ENCODE measurements at regions not wholly inside any gene's neighbourhood (a gene's known extent, or its start where the extent isn't known, plus 50 kb on each side); places are given as distances from the start of the nearest gene placed in this dataset.
"Not testable (repeated sequence)": the region's sequence is repeated elsewhere in the genome, so short reads cannot be mapped to it uniquely, and the experiment has no call there.

DNA sequence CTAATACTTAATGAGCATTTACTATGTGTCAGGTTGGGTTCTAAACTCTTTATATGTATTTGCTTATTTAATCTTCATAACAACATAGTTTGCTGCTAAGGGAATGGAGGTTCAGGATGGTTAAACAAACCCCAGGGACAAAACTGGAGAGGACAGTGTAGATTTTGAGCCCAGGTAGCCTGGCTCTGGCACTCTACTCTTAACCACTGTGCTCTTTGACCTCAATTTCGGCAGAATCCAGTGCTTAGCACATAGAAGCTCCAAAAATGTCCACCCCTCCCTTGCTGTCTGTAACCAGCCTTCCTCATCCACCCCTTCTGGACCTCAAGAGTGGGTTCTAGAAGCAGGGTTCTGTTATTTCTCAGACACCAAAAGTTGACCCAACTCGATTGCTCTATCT lies 88.0 kb upstream of the SYT13 start:
- DNase-seq (ENCODE audit: low spot score): no peak
- in situ Hi-C loops (cut with MboI; ENCODE audit: low sequenced_read_pairs, unreplicated experiment): loop anchor here (25.0 kb wide), 1 partner anchor 388 kb away; no protein-coding TSS in a partner anchor
- TF ChIP-seq, protein P1, sequence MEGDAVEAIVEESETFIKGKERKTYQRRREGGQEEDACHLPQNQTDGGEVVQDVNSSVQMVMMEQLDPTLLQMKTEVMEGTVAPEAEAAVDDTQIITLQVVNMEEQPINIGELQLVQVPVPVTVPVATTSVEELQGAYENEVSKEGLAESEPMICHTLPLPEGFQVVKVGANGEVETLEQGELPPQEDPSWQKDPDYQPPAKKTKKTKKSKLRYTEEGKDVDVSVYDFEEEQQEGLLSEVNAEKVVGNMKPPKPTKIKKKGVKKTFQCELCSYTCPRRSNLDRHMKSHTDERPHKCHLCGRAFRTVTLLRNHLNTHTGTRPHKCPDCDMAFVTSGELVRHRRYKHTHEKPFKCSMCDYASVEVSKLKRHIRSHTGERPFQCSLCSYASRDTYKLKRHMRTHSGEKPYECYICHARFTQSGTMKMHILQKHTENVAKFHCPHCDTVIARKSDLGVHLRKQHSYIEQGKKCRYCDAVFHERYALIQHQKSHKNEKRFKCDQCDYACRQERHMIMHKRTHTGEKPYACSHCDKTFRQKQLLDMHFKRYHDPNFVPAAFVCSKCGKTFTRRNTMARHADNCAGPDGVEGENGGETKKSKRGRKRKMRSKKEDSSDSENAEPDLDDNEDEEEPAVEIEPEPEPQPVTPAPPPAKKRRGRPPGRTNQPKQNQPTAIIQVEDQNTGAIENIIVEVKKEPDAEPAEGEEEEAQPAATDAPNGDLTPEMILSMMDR (IDR thresholded peaks at IDR 0.05; ENCODE audit: borderline replicate concordance, control extremely low read depth, extremely low read depth, insufficient read depth, missing control alignments): no peak

GRCh38 chr11:45373506-45374035 lies 87.4 kb upstream of the SYT13 start:
- in situ Hi-C loops (cut with MboI; ENCODE audit: low sequenced_read_pairs, unreplicated experiment): loop anchor here (25.0 kb wide), 1 partner anchor 389 kb away; no protein-coding TSS in a partner anchor
- no peak for DNase-seq (ENCODE audit: low spot score)
- TF ChIP-seq, protein P1 (IDR thresholded peaks at IDR 0.05; ENCODE audit: borderline replicate concordance, control extremely low read depth, extremely low read depth, insufficient read depth, missing control alignments): no peak

GRCh38 chr11:45372414-45372813 lies 86.3 kb upstream of the SYT13 start:
- in situ Hi-C loops (cut with MboI; ENCODE audit: low sequenced_read_pairs, unreplicated experiment): loop anchor here (25.0 kb wide), 1 partner anchor 390 kb away; no protein-coding TSS in a partner anchor
- not testable (repeated sequence) for DNase-seq (ENCODE audit: low spot score)

DNA sequence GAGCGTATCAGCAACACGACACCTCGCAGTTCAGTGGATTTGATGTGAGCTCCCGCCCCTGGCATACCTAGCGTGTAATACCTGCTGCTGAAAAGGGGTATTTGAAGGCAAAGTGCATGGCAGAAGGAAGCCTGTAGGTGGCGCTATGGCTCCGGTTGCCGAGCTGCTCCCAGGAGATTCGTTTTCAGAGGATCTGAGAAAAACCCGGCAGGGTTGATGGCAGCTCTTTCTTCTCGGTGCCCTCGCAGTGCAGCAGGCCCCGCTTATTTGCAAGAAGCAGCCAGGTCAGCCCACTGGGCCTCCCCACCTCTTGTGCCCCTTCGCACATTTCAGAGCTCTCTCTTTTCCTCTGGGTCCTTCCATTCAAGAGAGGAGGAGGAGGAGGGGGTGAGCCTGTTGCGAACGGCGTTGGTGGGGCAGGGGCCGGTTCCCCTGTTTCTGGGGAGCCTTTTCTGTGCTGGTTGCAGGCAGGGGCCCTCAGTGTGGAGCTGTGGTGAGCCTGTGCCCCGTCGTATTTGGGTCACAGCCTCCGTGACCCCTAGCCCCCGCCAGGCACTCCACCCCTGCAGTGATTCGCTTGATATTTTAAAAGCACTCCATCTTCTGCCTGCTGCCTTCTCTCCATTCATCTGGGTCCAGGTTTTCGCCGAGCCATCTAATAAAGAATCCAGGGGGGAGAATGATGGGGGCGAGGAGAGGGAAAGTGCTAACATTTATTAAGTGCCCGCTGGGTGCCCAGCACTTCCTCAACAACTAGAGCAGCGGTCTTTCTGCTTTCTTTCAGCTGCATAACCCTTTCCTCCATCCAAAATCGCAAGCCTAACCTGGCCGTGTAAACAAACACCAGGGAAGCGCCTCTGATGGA lies 85.3 kb upstream of the SYT13 start:
- DNase-seq (ENCODE audit: low spot score): peak; percentile 84
- TF ChIP-seq, protein P1 (IDR thresholded peaks at IDR 0.05; ENCODE audit: borderline replicate concordance, control extremely low read depth, extremely low read depth, insufficient read depth, missing control alignments): peak; percentile 83
- in situ Hi-C loops (cut with MboI; ENCODE audit: low sequenced_read_pairs, unreplicated experiment): loop anchor here (25.0 kb wide), 1 partner anchor 391 kb away; no protein-coding TSS in a partner anchor

- in situ Hi-C loops (cut with MboI; ENCODE audit: low sequenced_read_pairs, unreplicated experiment): loop anchor here (25.0 kb wide), 1 partner anchor 393 kb away; no protein-coding TSS in a partner anchor
- DNase-seq (ENCODE audit: low spot score): no peak
- TF ChIP-seq, protein P1 (IDR thresholded peaks at IDR 0.05; ENCODE audit: borderline replicate concordance, control extremely low read depth, extremely low read depth, insufficient read depth, missing control alignments): no peak
Observed at GRCh38 chr11:45369313-45369712, 83.2 kb upstream of the SYT13 start.

DNA sequence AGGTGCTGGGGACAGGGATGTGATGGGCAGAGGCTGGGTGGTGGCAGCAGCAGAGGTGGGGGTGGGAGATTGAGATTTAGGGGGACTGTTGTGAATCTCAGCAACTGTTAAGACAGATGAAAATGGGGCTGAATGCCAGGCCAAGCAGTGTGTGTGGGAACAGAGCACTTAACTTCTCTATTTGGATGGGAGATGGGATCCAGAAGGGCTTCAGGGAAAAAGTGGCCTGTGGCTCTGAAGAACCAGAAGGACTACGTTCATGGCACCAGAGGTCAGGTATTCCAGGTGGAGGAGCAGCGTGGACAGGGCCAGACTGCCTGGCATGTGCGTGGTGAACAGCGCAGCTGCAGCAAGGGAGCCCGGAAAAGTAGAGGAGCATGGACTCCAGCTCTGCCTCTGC lies 82.6 kb upstream of the SYT13 start:
- in situ Hi-C loops (cut with MboI; ENCODE audit: low sequenced_read_pairs, unreplicated experiment): loop anchor here (25.0 kb wide), 1 partner anchor 394 kb away; no protein-coding TSS in a partner anchor

More for the DNA sequence above, 82.6 kb upstream of the SYT13 start:
- DNase-seq (ENCODE audit: low spot score): no peak
- TF ChIP-seq, protein P1 (IDR thresholded peaks at IDR 0.05; ENCODE audit: borderline replicate concordance, control extremely low read depth, extremely low read depth, insufficient read depth, missing control alignments): no peak

Measured in GM13976 (cell line).